ENCODE measurements at regions not wholly inside any gene's neighbourhood (a gene's known extent, or its start where the extent isn't known, plus 50 kb on each side); places are given as distances from the start of the nearest gene placed in this dataset.

- no peak for TF ChIP-seq CTCF (IDR thresholded peaks at IDR 0.05)
- no peak for TF ChIP-seq POLR2A (IDR thresholded peaks at IDR 0.05)
These were observed 379.0 kb downstream of the GBE1 start for GRCh38 chr3:81382470-81382869.
